ENCODE measurements at regions not wholly inside any gene's neighbourhood (a gene's known extent, or its start where the extent isn't known, plus 50 kb on each side); places are given as distances from the start of the nearest gene placed in this dataset.
A peak's percentile ranks its signal among the peaks of the same experiment; 100 is the strongest.
"Not testable (repeated sequence)": the region's sequence is repeated elsewhere in the genome, so short reads cannot be mapped to it uniquely, and the experiment has no call there.

- no peak for DNase-seq (ENCODE audit: extremely low read depth in 1 of 2, low read depth in 1 of 2)
Observed at GRCh38 chrY:26638063-26638462, 1016.1 kb downstream of the CDY1 start.

GRCh38 chrY:26645856-26646255, 1023.9 kb downstream of the CDY1 start:
- not testable (repeated sequence) for DNase-seq (ENCODE audit: extremely low read depth in 1 of 2, low read depth in 1 of 2)

- not testable (repeated sequence) for DNase-seq (ENCODE audit: extremely low read depth in 1 of 2, low read depth in 1 of 2)
Observed at GRCh38 chrY:26648240-26648639, 1026.3 kb downstream of the CDY1 start.

GRCh38 chrY:26664245-26664644, 1042.3 kb downstream of the CDY1 start:
- DNase-seq (ENCODE audit: extremely low read depth in 1 of 2, low read depth in 1 of 2) = not testable (repeated sequence)

- not testable (repeated sequence) for DNase-seq (ENCODE audit: extremely low read depth in 1 of 2, low read depth in 1 of 2)
Observed at GRCh38 chrY:26666691-26667090, 1044.8 kb downstream of the CDY1 start.

GRCh38 chrY:26669243-26669642, 1047.3 kb downstream of the CDY1 start:
- DNase-seq (ENCODE audit: extremely low read depth in 1 of 2, low read depth in 1 of 2) = not testable (repeated sequence)

- not testable (repeated sequence) for DNase-seq (ENCODE audit: extremely low read depth in 1 of 2, low read depth in 1 of 2)
Observed at GRCh38 chrY:26670360-26670871, 1048.5 kb downstream of the CDY1 start.

- DNase-seq (ENCODE audit: extremely low read depth in 1 of 2, low read depth in 1 of 2) = peak in 1 of 2 donors; percentile 12
Observed at GRCh38 chrY:26670881-26671879, 1049.3 kb downstream of the CDY1 start.
